GM12891 (cell line): ENCODE measurements at regions not wholly inside any gene's neighbourhood (a gene's known extent, or its start where the extent isn't known, plus 50 kb on each side); places are given as distances from the start of the nearest gene placed in this dataset.
"Not testable (repeated sequence)": the region's sequence is repeated elsewhere in the genome, so short reads cannot be mapped to it uniquely, and the experiment has no call there.

ENCODE experiments used
- DNase-seq: peaks from one replicate; pipeline ENCODE4 v3.0.0; 2011; ENCODE audit warnings: low spot score; ENCODE audit not compliant: insufficient read length
- FAIRE-seq: peaks from 2 replicates; lab custom pipeline; 2011; peaks lifted over from hg19 to GRCh38; lab: Jason Lieb, UNC
- PAX5 ChIP-seq: IDR thresholded peaks from 2 replicates; pipeline ENCODE4 v1.6.1; 2011; ENCODE audit warnings: low read length, moderate library complexity, mild to moderate bottlenecking; ENCODE audit not compliant: insufficient read depth, severe bottlenecking
- POLR2A ChIP-seq: IDR thresholded peaks from 2 replicates; pipeline ENCODE4 v1.6.1; 2011; ENCODE audit warnings: low read depth, low read length, control low read depth
- POLR2AphosphoS5 ChIP-seq: IDR thresholded peaks from 2 replicates; pipeline ENCODE4 v1.6.1; 2011; ENCODE audit warnings: low read depth, low read length, control low read depth
- POU2F2 ChIP-seq: IDR thresholded peaks from 2 replicates; pipeline ENCODE4 v1.6.1; 2011; ENCODE audit warnings: low read depth, mild to moderate bottlenecking, control low read depth, low read length, moderate library complexity
- SPI1 ChIP-seq: IDR thresholded peaks from 2 replicates; pipeline ENCODE4 v1.6.1; 2011; ENCODE audit warnings: low read depth, low read length, control low read depth
- TAF1 ChIP-seq: IDR thresholded peaks from 2 replicates; pipeline ENCODE4 v1.6.1; 2011; ENCODE audit warnings: low read depth, low read length, control low read depth

DNA sequence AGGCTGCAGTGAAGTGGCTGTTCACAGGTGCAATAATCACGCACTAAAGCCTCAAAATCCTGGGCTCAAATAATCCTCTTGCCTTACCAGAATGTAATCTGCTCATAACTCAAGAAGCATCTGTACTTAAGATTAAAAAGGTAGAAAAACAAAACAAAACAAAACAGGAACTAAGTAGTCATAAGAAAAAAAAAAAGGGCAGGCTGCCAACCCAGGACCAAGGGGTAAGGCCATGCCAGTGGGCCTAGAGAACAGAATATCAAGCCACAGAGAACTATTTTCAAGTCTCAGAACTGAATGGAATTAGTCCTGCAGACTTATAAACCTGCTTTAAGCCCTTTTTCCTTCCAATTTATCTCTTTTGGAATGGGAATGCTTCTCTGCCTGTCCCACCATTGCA lies 64.8 kb upstream of the TBC1D3K start:
- no peak for FAIRE-seq
- DNase-seq: no peak
- TF ChIP-seq PAX5: no peak
- TF ChIP-seq POLR2AphosphoS5: no peak
- no peak for TF ChIP-seq SPI1
- TF ChIP-seq POU2F2: no peak
- no peak for TF ChIP-seq POLR2A
- TF ChIP-seq TAF1: no peak

DNA sequence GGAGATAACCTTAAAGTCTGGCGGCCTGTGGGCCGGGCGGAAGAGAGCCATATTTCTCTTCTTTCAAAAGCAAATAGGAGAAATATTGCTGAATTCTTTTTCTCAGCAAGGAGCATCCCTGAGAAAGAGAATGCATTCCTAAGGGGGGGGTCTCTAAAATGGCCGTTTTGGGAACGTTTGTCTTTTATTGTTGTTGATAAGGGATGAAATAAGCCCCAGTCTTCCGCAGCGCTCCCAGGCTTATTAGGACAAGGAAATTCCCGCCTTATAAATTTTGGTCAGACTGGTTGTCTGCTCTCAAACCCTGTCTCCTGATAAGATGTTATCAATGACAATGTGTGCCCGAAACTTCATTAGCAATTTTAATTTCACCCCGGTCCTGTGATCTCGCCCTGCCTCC lies 65.8 kb upstream of the TBC1D3K start:
- not testable (repeated sequence) for FAIRE-seq, DNase-seq

DNA sequence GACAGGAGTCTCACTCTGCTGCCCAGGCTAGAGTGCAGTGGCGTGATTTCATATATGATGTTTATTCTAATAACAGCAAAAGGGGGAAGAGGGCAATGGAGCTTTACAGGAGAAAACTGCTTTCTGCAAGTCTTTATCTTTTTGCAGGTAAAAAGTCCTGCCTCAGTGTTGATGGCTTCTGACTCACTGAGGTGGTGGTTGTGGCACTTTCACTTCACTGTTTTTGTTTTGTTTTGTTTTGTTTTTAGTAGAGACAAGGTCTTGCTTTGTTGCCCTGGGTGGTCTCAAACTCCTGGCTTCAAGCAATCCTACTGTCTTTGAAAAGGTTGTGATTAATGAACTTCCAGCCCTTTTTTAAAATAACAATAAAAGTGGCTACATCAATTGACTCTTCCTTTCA lies 68.0 kb upstream of the TBC1D3K start:
- no peak for DNase-seq
- TF ChIP-seq POLR2AphosphoS5 (no peak), PAX5 (no peak), TAF1 (no peak), SPI1 (peak; percentile 55; the same call in 1 of the 2 replicates), POLR2A (no peak), POU2F2 (no peak)
- FAIRE-seq: no peak

DNA sequence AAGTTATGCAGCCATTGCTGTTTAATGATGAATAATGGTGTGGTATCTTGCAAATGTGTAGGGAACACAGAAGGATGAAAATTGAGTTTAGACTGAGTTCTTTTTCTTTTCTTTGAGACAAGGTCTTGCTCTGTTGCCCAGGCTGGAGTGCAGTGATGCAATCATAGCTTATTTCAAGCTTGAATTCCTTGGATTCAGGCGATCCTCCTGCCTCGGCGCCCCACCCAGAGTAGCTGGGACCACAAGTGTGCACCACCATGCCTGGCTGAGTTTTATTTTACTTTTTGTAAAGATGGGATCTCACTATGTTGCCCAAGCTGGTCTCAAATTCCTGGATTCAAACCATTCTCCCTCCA lies 74.6 kb upstream of the TBC1D3K start:
- DNase-seq: no peak
- no peak for FAIRE-seq
- TF ChIP-seq POU2F2: no peak
- no peak for TF ChIP-seq TAF1
- TF ChIP-seq POLR2A: no peak
- TF ChIP-seq SPI1: no peak
- TF ChIP-seq PAX5: no peak
- TF ChIP-seq POLR2AphosphoS5: no peak

DNA sequence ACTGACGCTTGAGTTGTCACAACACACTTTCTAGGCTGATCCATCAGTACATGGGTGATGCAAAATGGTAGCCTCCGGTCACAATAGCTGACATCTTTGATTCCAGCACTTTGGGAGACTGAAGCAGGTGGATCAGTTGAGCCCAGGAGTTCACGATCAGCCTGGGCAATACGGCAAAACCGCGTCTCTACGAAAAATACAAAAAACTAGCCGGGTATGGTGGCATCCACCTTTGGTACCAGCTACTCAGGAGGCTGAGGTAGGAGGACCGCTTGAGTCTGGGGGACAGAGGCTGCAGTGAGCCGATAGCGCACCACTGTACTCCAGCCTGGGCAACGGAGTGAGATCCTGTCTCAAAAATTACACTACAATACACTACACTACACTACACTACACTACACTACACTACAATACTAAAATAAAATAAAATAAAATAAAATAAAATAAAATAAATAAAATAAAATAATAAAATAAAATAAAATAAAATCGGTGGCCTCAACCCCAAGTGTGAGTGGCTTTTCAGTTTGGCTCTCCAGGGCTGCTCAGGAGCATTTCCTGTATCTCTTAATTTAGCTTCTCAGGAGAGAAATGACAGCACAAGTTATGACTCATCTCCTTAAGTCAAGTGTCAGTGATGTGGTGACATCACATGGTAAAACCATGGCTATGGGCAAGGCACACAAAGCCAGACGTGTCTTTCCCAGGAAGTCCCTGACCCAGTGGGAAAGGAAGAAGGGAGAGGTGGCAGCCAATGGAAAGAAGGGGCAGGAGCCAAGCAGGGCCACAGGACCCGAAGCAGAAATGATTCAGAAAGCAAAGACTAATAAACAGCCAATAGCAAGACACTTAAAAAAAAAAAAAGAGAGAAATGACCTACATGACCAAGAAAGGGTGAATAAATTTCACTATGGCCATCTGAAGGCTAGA lies 75.3 kb upstream of the TBC1D3K start:
- TF ChIP-seq PAX5: no peak
- peak; percentile 47 for TF ChIP-seq SPI1
- FAIRE-seq (no peak), DNase-seq (peak; percentile 36)

DNA sequence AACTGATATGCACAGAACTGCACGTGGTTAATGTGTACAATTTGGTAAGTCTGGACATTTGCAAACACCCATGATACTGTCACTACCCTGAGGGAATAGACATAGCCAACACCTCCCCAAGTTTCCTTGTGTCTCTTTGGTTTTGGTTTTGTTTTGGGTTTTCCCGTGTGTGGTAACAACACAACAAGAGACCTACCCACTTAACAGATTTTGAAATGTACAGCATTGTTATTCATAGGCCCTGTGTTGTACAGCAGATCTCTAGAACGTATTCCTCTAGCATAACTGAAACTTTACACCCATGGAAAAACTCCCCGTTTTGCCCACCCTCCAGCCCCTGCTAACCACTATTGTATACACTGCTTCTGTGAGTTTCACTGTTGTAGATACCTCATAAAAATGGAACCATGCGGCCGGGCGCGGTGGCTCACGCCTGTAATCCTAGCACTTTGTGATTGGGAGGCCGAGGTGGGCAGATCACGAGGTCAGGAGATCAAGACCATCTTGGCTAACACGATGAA lies 76.3 kb upstream of the TBC1D3K start:
- FAIRE-seq (no peak), DNase-seq (no peak)
- no peak for TF ChIP-seq POU2F2
- TF ChIP-seq PAX5: no peak
- no peak for TF ChIP-seq SPI1
- TF ChIP-seq POLR2A: no peak
- TF ChIP-seq TAF1: no peak
- no peak for TF ChIP-seq POLR2AphosphoS5

DNA sequence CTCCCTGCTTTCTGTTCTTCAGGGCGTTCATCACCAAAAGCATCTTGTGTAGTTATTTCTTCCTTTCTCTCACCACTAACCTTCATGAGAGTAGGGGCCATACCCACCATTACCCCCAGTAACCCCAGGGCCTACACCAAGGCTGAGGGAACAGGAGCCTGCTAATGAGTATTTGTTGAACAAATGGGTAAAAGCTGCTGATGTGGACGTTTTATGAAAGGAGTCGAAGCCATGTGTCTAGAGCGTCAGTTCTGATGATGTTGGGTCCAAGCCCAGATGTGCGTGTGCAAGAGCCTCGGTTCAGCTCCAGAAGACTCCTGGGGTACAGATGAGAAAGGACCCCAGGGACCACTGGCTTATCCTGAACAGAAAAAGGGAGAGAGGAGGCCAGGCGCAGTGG lies 77.1 kb upstream of the TBC1D3K start:
- FAIRE-seq (no peak), DNase-seq (no peak)
- TF ChIP-seq POLR2AphosphoS5: no peak

DNA sequence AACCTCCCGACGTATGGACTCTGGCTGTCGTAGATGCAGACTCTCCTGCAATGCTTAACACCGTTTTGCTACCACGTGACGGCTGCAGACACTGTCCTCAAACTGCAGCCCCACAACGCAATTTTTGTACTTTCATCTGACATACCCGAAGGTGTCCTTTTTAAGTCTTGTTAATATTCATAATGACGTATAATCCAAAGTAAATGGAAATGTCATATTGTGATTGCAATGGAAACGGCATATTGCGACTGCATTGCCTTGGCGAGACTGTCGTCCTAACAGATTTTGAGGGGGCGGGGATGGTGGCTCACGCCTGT lies 79.3 kb upstream of the TBC1D3K start:
- no peak for TF ChIP-seq POU2F2
- TF ChIP-seq POLR2AphosphoS5: no peak
- TF ChIP-seq PAX5: no peak
- TF ChIP-seq POLR2A: no peak
- TF ChIP-seq SPI1: no peak
- TF ChIP-seq TAF1: no peak
- DNase-seq (no peak), FAIRE-seq (no peak)

DNA sequence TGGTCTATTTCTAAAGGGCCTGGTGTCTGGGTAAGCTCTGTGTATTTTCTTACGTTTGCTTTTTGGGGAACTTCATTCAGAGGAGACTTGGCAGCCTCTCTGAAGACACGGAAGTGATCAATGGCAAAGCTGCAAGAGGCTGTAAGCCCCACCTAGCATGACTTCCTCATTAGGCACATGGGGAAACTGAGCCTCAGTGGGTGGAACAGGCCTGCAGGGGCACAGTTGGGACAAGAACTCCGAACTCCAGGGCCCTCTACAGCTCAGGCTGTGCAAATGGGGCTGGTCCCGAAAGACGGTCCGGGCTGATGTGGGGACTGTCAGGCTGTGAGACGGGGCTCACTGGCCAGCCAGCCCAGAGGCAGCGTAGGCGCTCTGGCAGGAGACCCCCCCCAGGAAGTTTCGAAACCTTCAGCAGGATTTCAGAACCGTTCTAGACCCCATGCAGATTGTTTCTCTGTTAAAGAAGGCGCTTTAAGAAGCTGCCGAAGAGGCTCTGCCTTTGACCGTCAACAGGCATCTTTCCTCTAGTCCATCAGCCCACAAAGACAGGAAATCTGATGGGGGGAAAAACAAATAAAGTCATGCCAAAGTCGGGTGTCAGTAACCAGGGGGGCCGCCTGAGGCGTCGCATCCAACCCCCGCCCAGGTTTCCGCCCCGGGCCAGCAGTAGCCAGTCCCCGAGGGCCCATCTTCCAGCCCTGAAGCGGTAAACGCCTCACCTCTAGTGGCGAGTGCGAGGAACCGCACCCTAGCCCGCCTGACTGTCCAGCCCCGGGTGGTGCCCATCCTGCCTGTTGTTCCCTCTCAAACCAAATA lies 79.8 kb upstream of the TBC1D3K start:
- TF ChIP-seq SPI1 (peak; percentile 53), POU2F2 (no peak)
- FAIRE-seq (no peak), DNase-seq (no peak)

DNA sequence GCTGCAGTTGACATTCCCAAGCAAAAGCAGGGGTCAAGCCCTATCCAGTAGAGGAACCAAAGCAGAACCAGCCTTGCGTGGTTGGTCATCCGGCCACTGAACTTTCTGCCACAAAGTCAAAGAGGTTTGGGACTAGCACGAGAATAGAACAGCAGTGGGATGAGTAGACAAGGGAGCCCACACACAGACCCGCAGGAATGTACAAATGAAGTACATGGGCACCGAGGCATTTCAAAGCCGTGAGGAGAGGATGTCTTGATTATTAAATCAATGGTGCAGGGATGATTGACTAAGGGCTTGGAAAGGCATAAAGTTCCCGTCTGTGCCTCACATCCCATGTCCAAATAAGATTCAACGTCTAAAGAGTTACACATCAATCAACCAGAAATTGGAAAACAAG lies 81.8 kb upstream of the TBC1D3K start:
- no peak for DNase-seq
- TF ChIP-seq POLR2AphosphoS5: no peak
- no peak for TF ChIP-seq TAF1
- TF ChIP-seq POU2F2: no peak
- TF ChIP-seq SPI1: no peak
- no peak for TF ChIP-seq POLR2A
- TF ChIP-seq PAX5: no peak
- FAIRE-seq: no peak
